Vagina (tissue), 2 donors: ENCODE measurements at regions not wholly inside any gene's neighbourhood (a gene's known extent, or its start where the extent isn't known, plus 50 kb on each side); places are given as distances from the start of the nearest gene placed in this dataset.

Experiments
- POLR2AphosphoS5 ChIP-seq, 2 donors: sonication (generic); formaldehyde crosslinking; IDR thresholded peaks; one replicate each; pipeline ENCODE4 v1.9.0; 2017; ENCODE audit warnings: antibody characterized with exemption in 2 of 2, mild to moderate bottlenecking in 2 of 2, low read depth in 1 of 2; ENCODE audit not compliant: insufficient read depth in 1 of 2
- TF ChIP-seq, protein P1 (sequence below), 3 experiments: fragments of 450-650 bp in 2 of 3; fragments of 200-600 bp in 1 of 3; sonication (generic) in 1 of 3; IDR thresholded peaks; one replicate each; pipeline ENCODE4 v1.5.1; 2017 to 2019; ENCODE audit warnings: antibody characterized with exemption in 3 of 3, mild to moderate bottlenecking in 2 of 3, moderate library complexity in 2 of 3

DNA sequence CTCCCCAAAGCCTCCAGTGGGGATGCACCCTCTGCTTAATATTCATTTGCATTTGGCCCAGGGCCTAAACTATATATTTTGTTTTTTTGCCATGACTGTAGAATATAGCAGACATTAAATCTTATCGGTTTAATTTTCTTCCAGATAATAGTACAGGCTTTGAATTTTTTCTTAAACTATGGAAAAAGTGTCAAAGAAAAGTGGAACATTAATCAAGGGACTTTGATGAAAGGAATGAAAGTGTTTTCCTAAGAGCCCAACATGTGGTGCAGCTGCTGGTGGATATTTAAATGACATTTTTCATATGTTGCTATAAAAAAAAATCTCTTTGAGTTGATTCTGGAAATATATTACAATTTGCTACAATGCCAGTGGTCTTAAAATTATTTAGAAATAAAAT is 346.8 kb downstream of the CYP26B1 start:
- no peak for TF ChIP-seq POLR2AphosphoS5 (IDR thresholded peaks at IDR 0.05; ENCODE audit: insufficient read depth in 1 of 2, low read depth in 1 of 2)
- TF ChIP-seq, protein P1, sequence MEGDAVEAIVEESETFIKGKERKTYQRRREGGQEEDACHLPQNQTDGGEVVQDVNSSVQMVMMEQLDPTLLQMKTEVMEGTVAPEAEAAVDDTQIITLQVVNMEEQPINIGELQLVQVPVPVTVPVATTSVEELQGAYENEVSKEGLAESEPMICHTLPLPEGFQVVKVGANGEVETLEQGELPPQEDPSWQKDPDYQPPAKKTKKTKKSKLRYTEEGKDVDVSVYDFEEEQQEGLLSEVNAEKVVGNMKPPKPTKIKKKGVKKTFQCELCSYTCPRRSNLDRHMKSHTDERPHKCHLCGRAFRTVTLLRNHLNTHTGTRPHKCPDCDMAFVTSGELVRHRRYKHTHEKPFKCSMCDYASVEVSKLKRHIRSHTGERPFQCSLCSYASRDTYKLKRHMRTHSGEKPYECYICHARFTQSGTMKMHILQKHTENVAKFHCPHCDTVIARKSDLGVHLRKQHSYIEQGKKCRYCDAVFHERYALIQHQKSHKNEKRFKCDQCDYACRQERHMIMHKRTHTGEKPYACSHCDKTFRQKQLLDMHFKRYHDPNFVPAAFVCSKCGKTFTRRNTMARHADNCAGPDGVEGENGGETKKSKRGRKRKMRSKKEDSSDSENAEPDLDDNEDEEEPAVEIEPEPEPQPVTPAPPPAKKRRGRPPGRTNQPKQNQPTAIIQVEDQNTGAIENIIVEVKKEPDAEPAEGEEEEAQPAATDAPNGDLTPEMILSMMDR (IDR thresholded peaks at IDR 0.05) = no peak
